GM18519 (cell line): ENCODE measurements at regions not wholly inside any gene's neighbourhood (a gene's known extent, or its start where the extent isn't known, plus 50 kb on each side); places are given as distances from the start of the nearest gene placed in this dataset.

Source experiments
- ATAC-seq: cut with Tn5 transposase; IDR thresholded peaks from one replicate; pipeline ENCODE4 v1.9.1; 2021; ENCODE audit warnings: mild to moderate bottlenecking, moderate library complexity; ENCODE audit not compliant: unreplicated experiment, low FRiP score

- ATAC-seq: no peak
Measured at GRCh38 chr2:71827973-71828372, 319.7 kb downstream of the CYP26B1 start.

- ATAC-seq: no peak
Measured at GRCh38 chr2:71827524-71827901, 320.1 kb downstream of the CYP26B1 start.

GRCh38 chr2:71826826-71827523 is 320.7 kb downstream of the CYP26B1 start:
- ATAC-seq: no peak

- ATAC-seq: no peak
Measured at GRCh38 chr2:71826299-71826698, 321.4 kb downstream of the CYP26B1 start.

- no peak for ATAC-seq
Measured at GRCh38 chr2:71824436-71824835, 323.2 kb downstream of the CYP26B1 start.

GRCh38 chr2:71823526-71823925 is 324.1 kb downstream of the CYP26B1 start:
- ATAC-seq: no peak

GRCh38 chr2:71822463-71822862 is 325.2 kb downstream of the CYP26B1 start:
- no peak for ATAC-seq

GRCh38 chr2:71821856-71822255 is 325.8 kb downstream of the CYP26B1 start:
- no peak for ATAC-seq

GRCh38 chr2:71816815-71817214 is 330.8 kb downstream of the CYP26B1 start:
- no peak for ATAC-seq

- no peak for ATAC-seq
Measured at GRCh38 chr2:71815701-71816474, 331.8 kb downstream of the CYP26B1 start.

GRCh38 chr2:71814885-71815284 is 332.8 kb downstream of the CYP26B1 start:
- no peak for ATAC-seq

- no peak for ATAC-seq
Measured at GRCh38 chr2:71813807-71814470, 333.7 kb downstream of the CYP26B1 start.

- ATAC-seq: no peak
Measured at GRCh38 chr2:71813315-71813714, 334.3 kb downstream of the CYP26B1 start.

GRCh38 chr2:71812736-71813135 is 334.9 kb downstream of the CYP26B1 start:
- ATAC-seq: no peak

- ATAC-seq: no peak
Measured at GRCh38 chr2:71811726-71812125, 335.9 kb downstream of the CYP26B1 start.

- ATAC-seq: no peak
Measured at GRCh38 chr2:71811157-71811556, 336.5 kb downstream of the CYP26B1 start.

- ATAC-seq: no peak
Measured at GRCh38 chr2:71807581-71808451, 339.8 kb downstream of the CYP26B1 start.

GRCh38 chr2:71806432-71806831 is 341.2 kb downstream of the CYP26B1 start:
- no peak for ATAC-seq

GRCh38 chr2:71804281-71804751 is 343.3 kb downstream of the CYP26B1 start:
- no peak for ATAC-seq

- no peak for ATAC-seq
Measured at GRCh38 chr2:71803398-71803797, 344.3 kb downstream of the CYP26B1 start.
